HG03280 (cell line): ENCODE measurements at regions not wholly inside any gene's neighbourhood (a gene's known extent, or its start where the extent isn't known, plus 50 kb on each side); places are given as distances from the start of the nearest gene placed in this dataset.
"Not testable (repeated sequence)": the region's sequence is repeated elsewhere in the genome, so short reads cannot be mapped to it uniquely, and the experiment has no call there.

ENCODE experiments used
- ATAC-seq: cut with Tn5 transposase; IDR thresholded peaks from one replicate; pipeline ENCODE4 v1.9.1; 2021; ENCODE audit warnings: mild to moderate bottlenecking, moderate library complexity; ENCODE audit not compliant: unreplicated experiment

GRCh38 chr4:12609212-12609875, 874.8 kb downstream of the RAB28 start:
- not testable (repeated sequence) for ATAC-seq

- no peak for ATAC-seq
Observed at GRCh38 chr4:12595986-12596385, 888.2 kb downstream of the RAB28 start.

GRCh38 chr4:12595489-12595888, 888.7 kb downstream of the RAB28 start:
- ATAC-seq, result no peak

GRCh38 chr4:12588582-12588981, 895.6 kb downstream of the RAB28 start:
- no peak for ATAC-seq

DNA sequence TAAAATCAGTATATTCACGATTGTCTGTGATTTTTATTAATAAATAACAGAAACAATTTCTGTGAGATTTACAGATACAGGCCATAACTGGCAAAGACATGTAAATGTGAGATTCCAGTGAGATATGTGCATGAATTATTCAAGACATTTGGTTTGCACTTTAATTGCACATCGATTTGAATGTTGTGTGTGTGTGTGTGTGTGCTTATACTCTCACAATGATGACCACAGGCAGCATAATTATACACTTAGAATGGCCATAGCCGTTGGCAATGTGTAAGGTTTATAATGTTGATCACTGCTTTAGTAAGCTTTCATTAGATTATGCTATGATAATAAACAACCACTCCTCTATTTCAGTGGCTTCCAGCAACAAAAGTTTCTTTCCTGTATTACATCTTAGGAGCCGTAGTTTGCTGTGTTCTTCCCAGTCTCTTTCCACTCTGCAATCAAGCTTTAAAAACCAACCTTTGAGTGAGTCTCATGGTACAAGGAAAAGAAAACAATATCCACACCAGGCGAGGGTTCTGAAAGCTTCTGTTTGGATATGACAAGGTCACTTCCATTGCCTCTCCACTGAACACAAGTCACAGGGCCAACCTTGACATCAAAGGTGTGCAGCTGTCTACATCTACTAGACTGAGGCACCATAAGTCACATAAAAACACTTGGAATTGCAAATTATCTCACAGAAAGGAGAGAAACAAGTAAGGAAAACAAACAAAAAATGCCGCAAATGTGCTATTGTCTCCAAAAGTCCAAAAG, 897.7 kb downstream of the RAB28 start:
- ATAC-seq, result no peak

DNA sequence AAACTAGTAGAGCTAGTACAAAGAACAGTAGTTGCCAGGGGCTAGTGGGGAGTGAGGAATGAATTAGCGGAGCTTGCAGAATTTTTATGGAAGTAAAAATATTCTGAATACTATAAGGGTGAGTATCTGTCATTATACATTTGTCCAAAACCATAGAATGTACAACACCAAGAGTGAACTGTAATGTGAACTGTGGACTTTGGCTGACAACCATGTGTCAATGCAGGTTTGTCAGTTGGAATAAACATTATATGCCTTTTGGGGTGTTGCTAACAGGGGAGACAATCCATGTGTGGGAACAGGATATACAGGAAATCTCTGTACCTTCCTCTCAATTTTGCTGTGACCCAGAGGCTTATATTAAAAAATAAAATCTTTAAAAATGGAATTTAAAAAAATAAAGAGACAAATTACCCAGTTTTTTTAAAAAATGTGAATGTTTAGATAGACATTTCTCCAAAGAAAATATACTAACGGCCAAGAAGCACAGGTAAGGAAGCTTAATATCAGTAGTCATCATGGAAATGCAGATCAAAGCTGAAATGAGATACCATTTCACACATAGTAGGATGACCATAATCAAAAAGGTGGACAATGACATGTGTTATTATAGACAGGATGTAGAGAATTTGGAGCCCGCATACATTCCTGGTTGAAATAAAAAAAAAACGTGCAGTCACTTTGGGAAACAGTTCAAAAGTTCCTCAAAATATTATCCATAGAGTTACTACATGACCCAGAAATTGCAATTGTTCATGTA, 899.8 kb downstream of the RAB28 start:
- no peak for ATAC-seq

DNA sequence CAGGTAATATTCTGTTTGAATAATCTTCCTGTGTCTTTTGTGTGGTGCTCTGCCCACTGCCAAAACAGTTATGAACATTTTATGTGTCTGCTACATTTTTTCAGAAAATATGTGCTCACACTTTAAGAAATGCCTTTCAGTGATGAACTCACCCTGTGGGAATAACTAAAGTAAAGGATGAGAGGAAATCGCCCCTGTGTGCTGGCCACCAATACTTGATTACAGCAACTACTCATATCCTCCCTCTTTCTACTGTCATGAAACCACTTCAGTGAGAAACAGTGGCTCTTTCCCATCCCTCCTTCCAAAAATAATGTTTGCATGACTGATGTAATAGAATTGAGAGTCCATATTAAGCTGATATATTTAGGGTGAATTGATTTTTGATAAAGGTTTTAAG, 900.9 kb downstream of the RAB28 start:
- no peak for ATAC-seq

- no peak for ATAC-seq
Observed at GRCh38 chr4:12580787-12581186, 903.4 kb downstream of the RAB28 start.

DNA sequence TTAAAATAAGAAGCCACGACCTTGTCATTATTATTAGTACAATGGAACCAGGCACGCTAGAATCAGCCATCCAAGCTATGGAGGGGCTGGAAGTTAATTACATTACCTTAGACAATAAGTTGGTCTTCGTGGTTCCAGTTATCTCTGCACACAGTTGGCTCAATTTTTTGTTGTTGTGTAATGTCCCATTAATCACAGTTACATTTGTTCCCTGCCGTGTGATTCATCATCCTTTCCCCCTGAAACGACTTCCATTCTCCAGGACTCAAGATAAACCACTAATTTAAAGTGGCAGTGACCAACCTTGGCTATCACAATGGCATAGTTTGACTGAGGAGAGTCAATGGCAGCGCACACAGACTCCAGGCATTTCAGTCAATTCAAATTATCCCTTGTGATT, 905.0 kb downstream of the RAB28 start:
- ATAC-seq, result no peak

DNA sequence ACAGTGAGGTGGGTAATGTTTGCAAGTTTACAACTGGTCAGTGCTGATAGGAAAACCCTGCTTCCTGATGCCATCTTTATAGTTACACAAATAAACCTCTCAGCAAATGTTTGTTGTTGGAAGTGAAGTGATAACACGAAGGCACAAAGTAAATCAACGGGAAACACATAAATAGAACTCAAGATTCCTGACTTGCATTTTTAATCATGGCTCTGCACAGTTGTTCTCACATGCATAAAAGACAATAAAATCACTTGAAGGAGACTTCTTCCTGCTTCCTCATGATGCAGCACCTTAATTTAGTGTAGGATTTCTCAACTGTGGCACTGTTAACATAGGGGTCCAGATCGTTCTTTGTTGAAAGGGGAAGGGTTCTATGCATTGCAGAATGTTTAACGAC, 907.7 kb downstream of the RAB28 start:
- ATAC-seq, result no peak

- no peak for ATAC-seq
Observed at GRCh38 chr4:12573716-12574115, 910.4 kb downstream of the RAB28 start.

DNA sequence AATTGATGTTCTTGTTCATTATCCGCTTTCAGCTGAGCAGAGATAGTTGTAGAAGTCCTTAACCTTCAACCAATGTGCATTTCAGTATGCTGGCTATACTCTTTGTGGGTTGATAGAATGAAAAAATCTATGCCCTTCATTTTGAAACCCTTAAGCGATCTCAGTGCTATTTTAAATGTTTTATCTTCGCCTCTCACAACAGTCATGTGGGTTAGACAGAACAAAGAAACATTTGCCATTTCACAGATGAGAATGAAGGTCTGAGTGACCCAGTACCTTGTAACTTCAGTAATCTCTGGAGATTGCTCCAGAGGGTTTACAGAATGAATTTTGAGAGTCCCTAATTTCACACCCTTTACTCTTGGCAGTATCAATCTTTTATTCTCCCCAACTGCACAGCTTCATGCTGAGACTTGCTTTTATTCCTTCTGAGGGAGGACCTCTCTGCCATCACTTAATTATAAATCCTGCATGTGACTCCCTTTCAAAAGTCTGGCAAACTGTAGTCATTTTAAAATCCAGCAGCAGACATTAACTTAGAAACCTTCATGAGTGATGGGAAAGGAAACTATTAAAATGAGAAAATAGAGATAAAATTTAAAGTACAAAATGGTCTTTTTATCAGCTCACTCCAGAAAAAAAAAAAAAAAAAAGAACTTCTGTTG, 921.5 kb downstream of the RAB28 start:
- ATAC-seq, result no peak

DNA sequence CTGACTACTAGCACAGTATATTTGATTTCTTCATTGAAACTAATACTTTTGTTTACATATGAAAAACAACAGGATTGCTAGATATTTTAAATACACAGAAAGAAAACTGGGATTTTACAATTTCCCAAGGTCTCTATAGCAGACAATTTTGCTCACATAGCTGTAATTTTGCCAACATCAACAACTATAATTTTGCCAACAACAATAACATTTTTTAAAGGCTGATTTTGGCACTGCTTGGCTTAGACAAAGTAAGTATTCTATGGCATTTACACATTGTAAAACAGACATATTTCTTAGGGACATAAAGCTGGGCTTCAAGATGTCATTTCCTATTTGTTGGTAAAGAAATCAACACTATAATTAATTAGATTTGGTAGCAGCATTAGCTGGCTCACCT, 922.1 kb downstream of the RAB28 start:
- ATAC-seq, result no peak

GRCh38 chr4:12555011-12555410, 929.1 kb downstream of the RAB28 start:
- ATAC-seq, result no peak

DNA sequence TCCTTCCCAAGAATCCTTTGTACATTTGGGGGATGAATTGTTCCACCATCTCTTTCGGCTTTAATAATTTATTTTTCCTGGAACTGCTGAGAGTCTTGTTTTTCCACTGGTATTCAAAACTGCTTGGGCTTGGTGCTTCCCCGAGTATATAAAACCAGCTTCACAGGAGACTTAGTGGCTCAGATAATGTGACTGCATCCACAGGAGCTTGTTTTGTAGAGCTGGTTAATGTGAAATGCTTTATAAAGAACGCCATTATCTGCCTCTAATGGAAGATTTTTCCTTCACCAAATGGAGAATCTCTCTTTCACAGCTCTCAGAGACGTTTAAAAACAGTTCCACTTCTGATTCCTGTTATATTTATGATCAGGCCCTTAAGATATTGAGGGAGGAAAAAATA, 935.5 kb downstream of the RAB28 start:
- no peak for ATAC-seq

GRCh38 chr4:12545812-12546211, 938.3 kb downstream of the RAB28 start:
- ATAC-seq, result no peak

GRCh38 chr4:12538162-12538561, 946.0 kb downstream of the RAB28 start:
- no peak for ATAC-seq

DNA sequence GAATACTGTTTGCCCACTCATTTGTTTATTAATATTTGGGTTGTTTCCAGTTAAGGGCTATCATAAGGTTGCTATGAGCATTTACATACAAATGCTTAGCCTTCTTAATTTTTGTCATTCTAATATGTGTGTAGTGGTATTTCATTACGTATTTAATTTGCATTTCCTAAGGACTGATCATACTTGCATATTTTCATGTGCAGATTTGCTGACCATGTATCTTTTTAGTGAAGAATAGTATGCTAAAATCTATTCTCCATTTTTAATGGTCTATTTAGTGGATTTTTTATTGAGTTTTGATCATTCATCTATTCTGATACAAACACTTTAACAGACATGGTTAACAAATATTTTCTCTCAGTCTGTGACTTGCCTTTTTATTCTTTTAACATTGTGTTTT, 949.5 kb downstream of the RAB28 start:
- ATAC-seq, result no peak

DNA sequence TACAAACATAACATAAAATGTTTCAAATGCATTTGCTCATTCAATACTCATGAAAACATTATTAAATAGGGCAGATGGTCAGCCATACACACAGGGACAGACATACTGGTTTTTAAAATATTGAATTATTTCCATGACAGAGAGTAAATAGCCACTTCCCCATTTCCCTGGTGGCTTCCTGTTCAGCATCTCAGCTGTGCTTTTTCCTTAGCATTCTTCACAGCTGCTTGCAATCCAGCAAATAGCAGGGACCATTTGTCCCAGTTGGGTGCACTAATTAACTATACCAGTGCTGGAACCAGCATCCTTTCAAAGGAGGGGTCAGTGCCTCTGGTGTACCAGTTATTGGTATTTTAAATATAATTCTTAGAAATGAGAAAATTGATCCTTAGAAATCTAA, 964.7 kb downstream of the RAB28 start:
- no peak for ATAC-seq

DNA sequence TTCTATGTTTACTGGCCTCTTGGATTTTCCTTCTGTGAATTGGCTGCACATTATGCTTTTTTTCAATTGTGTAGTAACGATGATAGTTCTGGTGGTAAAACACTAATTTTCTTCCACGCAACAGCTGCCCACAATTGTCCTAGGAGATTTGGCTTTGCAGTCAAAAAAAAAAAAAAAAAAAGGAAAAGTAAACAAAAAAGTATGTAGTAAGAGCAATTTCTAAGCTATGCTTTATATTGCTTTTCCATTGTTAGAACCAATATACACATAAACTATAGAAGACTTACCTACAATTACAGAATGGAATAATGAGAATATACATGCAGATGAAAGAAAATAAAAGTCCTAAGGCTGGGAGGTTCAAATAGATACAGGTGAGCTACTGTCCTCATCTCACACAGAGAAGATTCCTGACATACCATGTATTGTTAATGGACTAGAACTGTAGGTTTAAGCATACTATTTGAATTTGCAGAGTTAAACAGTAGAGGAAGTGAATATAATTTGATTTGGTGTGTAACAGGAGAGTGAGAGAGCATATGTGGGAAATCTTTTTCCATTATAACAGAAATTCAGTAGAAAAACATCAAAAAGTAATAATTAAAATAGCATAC, 976.2 kb downstream of the RAB28 start:
- no peak for ATAC-seq

DNA sequence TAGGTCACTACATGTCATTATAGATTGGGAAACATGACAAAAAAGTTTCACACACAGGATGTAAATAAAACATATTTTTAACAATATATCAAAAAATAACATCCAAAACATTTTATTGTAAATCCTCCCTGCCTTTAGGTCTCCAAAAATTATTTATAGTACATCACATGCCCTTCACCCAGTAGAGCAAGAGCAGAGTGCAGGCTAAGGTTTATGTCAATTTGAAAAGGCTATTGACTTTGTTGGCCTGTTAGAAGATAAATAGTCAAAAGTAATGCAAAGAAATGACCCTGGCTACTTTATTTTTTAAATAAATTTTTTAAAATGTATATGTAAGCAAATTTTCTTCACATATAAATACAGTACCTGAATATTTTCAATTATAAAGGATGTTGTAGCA, 983.7 kb downstream of the RAB28 start:
- ATAC-seq, result no peak
